ENCODE measurements at regions not wholly inside any gene's neighbourhood (a gene's known extent, or its start where the extent isn't known, plus 50 kb on each side); places are given as distances from the start of the nearest gene placed in this dataset.

DNA sequence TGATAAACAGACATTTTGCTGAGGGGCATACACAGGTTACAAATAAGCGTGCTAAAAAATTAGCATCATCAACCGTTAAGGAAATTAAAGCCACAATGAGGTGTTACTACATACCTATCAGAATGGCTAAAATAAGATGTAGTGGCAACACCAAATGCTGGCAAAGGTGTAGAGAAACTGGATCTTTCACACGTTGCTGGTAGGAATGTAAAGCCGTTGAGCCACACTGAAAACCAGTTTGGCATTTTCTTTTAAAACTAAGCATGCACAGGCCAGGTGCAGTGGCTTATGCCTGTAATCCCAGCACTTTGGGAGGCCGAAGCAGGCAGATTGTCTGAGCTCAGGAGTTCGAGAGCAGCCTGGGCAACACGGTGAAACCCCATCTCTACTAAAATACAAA lies 67.0 kb upstream of the SYK start:
- Histone ChIP-seq H3K4me1 (ENCODE audit: insufficient read depth) (no peaks in the 10 kb centered on the region), H3K27ac (ENCODE audit: low read depth) (no peak overlapping the region), H3K79me2 (replicated peaks; ENCODE audit: insufficient read depth) (no peaks in the 10 kb centered on the region), H4K20me1 (replicated peaks; ENCODE audit: insufficient read depth) (no peaks in the 10 kb centered on the region), H3K36me3 (ENCODE audit: insufficient read depth) (peaks cover 5% of the 10 kb centered on the region; the same call in 1 of the 2 replicates), H3F3A (replicated peaks; ENCODE audit: low read depth) (no peaks in the 10 kb centered on the region), H3K27me3 (ENCODE audit: insufficient read depth) (no peaks in the 10 kb centered on the region), H3K9me2 (ENCODE audit: insufficient read depth) (no peaks in the 10 kb centered on the region), H3K4me3 (no peak overlapping the region), H3K4me2 (no peak overlapping the region), H2AFZ (no peak overlapping the region)
- Mint-ChIP-seq H3K27ac (no peak overlapping the region), H3K9me3 (peaks cover 43% of the 10 kb centered on the region), H3K4me3 (no peak overlapping the region), H3K36me3 (ENCODE audit: low read depth) (peaks cover 28% of the 10 kb centered on the region), H3K4me1 (no peaks in the 10 kb centered on the region), H3K27me3 (ENCODE audit: insufficient read depth, low read depth, poor library complexity) (peaks cover 4% of the 10 kb centered on the region)
- ATAC-seq (no peak), DNase-seq (ENCODE audit: low spot score) (no peak)
- TF ChIP-seq, protein P1, sequence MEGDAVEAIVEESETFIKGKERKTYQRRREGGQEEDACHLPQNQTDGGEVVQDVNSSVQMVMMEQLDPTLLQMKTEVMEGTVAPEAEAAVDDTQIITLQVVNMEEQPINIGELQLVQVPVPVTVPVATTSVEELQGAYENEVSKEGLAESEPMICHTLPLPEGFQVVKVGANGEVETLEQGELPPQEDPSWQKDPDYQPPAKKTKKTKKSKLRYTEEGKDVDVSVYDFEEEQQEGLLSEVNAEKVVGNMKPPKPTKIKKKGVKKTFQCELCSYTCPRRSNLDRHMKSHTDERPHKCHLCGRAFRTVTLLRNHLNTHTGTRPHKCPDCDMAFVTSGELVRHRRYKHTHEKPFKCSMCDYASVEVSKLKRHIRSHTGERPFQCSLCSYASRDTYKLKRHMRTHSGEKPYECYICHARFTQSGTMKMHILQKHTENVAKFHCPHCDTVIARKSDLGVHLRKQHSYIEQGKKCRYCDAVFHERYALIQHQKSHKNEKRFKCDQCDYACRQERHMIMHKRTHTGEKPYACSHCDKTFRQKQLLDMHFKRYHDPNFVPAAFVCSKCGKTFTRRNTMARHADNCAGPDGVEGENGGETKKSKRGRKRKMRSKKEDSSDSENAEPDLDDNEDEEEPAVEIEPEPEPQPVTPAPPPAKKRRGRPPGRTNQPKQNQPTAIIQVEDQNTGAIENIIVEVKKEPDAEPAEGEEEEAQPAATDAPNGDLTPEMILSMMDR (conservative IDR thresholded peaks at IDR 0.05; ENCODE audit: low read depth in 2 of 2): no peak
- TF ChIP-seq NANOG (IDR thresholded peaks at IDR 0.05; ENCODE audit: borderline replicate concordance) (no peak), EZH2 (IDR thresholded peaks at IDR 0.05; ENCODE audit: low read depth, unreplicated experiment) (no peak), ZNF114 (CRISPR knock-in tag; IDR thresholded peaks at IDR 0.05) (no peak), JUNB (IDR thresholded peaks at IDR 0.05; ENCODE audit: unreplicated experiment) (no peak), ZNF331 (CRISPR knock-in tag; IDR thresholded peaks at IDR 0.05; ENCODE audit: low read depth) (no peak), STAT1 (IDR thresholded peaks at IDR 0.05; ENCODE audit: unreplicated experiment) (no peak), EZH2phosphoT487 (IDR thresholded peaks at IDR 0.05; ENCODE audit: unreplicated experiment) (no peak)
- TF ChIP-seq, protein P2, sequence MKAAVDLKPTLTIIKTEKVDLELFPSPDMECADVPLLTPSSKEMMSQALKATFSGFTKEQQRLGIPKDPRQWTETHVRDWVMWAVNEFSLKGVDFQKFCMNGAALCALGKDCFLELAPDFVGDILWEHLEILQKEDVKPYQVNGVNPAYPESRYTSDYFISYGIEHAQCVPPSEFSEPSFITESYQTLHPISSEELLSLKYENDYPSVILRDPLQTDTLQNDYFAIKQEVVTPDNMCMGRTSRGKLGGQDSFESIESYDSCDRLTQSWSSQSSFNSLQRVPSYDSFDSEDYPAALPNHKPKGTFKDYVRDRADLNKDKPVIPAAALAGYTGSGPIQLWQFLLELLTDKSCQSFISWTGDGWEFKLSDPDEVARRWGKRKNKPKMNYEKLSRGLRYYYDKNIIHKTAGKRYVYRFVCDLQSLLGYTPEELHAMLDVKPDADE (IDR thresholded peaks at IDR 0.05): no peak
- TF ChIP-seq, protein P3, sequence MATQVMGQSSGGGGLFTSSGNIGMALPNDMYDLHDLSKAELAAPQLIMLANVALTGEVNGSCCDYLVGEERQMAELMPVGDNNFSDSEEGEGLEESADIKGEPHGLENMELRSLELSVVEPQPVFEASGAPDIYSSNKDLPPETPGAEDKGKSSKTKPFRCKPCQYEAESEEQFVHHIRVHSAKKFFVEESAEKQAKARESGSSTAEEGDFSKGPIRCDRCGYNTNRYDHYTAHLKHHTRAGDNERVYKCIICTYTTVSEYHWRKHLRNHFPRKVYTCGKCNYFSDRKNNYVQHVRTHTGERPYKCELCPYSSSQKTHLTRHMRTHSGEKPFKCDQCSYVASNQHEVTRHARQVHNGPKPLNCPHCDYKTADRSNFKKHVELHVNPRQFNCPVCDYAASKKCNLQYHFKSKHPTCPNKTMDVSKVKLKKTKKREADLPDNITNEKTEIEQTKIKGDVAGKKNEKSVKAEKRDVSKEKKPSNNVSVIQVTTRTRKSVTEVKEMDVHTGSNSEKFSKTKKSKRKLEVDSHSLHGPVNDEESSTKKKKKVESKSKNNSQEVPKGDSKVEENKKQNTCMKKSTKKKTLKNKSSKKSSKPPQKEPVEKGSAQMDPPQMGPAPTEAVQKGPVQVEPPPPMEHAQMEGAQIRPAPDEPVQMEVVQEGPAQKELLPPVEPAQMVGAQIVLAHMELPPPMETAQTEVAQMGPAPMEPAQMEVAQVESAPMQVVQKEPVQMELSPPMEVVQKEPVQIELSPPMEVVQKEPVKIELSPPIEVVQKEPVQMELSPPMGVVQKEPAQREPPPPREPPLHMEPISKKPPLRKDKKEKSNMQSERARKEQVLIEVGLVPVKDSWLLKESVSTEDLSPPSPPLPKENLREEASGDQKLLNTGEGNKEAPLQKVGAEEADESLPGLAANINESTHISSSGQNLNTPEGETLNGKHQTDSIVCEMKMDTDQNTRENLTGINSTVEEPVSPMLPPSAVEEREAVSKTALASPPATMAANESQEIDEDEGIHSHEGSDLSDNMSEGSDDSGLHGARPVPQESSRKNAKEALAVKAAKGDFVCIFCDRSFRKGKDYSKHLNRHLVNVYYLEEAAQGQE (IDR thresholded peaks at IDR 0.05; ENCODE audit: unreplicated experiment): no peak

DNA sequence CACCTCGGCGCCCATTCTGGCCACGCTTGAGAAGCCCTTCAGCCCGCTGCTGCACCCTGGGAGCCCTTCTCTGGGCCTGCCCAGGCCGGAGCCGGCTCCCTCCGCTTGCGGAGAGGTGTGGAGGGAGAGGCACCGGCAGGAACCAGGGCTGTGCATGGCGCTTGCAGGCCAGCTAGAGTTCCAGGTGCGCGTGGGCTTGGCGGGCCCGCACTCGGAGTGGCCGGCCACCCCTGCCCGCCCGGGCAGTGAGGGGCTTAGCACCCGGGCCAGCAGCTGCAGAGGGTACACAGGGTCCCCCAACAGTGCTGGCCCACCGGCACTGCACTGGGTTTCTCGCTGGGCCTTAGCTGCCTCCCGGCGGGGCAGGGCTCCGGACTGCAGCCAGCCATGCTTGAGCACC lies 72.3 kb upstream of the SYK start:
- no peak overlapping the region for H3K27ac ChIP-seq (ENCODE audit: low read depth)
- Mint-ChIP-seq H3K4me1 (no peaks in the 10 kb centered on the region), H3K9me3 (peaks cover 18% of the 10 kb centered on the region; the same call in 2 of the 3 replicates), H3K4me3 (no peak overlapping the region), H3K36me3 (ENCODE audit: low read depth) (peaks cover 7% of the 10 kb centered on the region; the same call in 1 of the 3 replicates), H3K27ac (no peak overlapping the region), H3K27me3 (ENCODE audit: insufficient read depth, low read depth, poor library complexity) (peaks cover 2% of the 10 kb centered on the region)
- no peak overlapping the region for H2AFZ ChIP-seq
- H3K4me3 ChIP-seq: no peak overlapping the region
- H3K79me2 ChIP-seq (replicated peaks; ENCODE audit: insufficient read depth): no peaks in the 10 kb centered on the region
- no peak overlapping the region for H3K4me2 ChIP-seq
- ATAC-seq (no peak), DNase-seq (ENCODE audit: low spot score) (no peak)
- H4K20me1 ChIP-seq (replicated peaks; ENCODE audit: insufficient read depth): no peaks in the 10 kb centered on the region
- H3K27me3 ChIP-seq (ENCODE audit: insufficient read depth): no peaks in the 10 kb centered on the region
- no peaks in the 10 kb centered on the region for H3K9me2 ChIP-seq (ENCODE audit: insufficient read depth)
- no peaks in the 10 kb centered on the region for H3K4me1 ChIP-seq (ENCODE audit: insufficient read depth)
- H3K36me3 ChIP-seq (ENCODE audit: insufficient read depth): no peaks in the 10 kb centered on the region
- no peaks in the 10 kb centered on the region for H3F3A ChIP-seq (replicated peaks; ENCODE audit: low read depth)
- TF ChIP-seq CREB1 (CRISPR knock-in tag; IDR thresholded peaks at IDR 0.05; ENCODE audit: low read depth) (no peak), EZH2phosphoT487 (IDR thresholded peaks at IDR 0.05; ENCODE audit: unreplicated experiment) (no peak), ZNF114 (CRISPR knock-in tag; IDR thresholded peaks at IDR 0.05) (no peak)
- TF ChIP-seq, protein P3 (IDR thresholded peaks at IDR 0.05; ENCODE audit: unreplicated experiment): no peak
